K562 (cell line): ENCODE measurements at regions not wholly inside any gene's neighbourhood (a gene's known extent, or its start where the extent isn't known, plus 50 kb on each side); places are given as distances from the start of the nearest gene placed in this dataset.

Source experiments
- ATAC-seq: fragments of 200-7000 bp; cut with Tn5 transposase; 3 replicates; pipeline ENCODE4 v1.9.1; 2020; ENCODE audit warnings: moderate library complexity
- BruUV-seq: library from RNA; stranded (reverse); fragments of 400-500 nt; replicated peaks from 2 replicates; lab custom pipeline; 2021; lab: Mats Ljungman, UMichigan
- CTCF ChIA-PET: fragments of 300-600 bp; formaldehyde crosslinking; extraction: SDS; loops from one replicate; lab custom pipeline; 2021; ENCODE audit warnings: low intra/inter-chr PET ratio; lab: Yijun Ruan, JAX
- POLR2A ChIA-PET: fragments of 300-600, 350-650 bp; sonication (Branson Sonifier 250); formaldehyde crosslinking; extraction: SDS; loops from one replicate; lab custom pipeline; 2021; ENCODE audit warnings: antibody characterized with exemption, inconsistent platforms; lab: Yijun Ruan, JAX
- DNase-seq, 4 experiments: peaks; one replicate each; pipeline versions ENCODE4 v3.0.0 to v3.0.0-alpha.2; 2011 to 2018; ENCODE audit warnings: low spot score in 3 of 4, mixed read lengths in 3 of 4; ENCODE audit errors: extremely low read depth in 1 of 4
- FAIRE-seq: peaks from 2 replicates; lab custom pipeline; 2011; peaks lifted over from hg19 to GRCh38; lab: Jason Lieb, UNC
- H2AFZ ChIP-seq: 2 replicates; pipeline ENCODE4 v1.6.0; 2011; ENCODE audit warnings: low read depth, low read length, control low read depth, inconsistent platforms
- H3K27ac ChIP-seq: fragments of 200-600 bp; 3 replicates; pipeline ENCODE4 v1.8.0; 2011; ENCODE audit warnings: low read depth, mild to moderate bottlenecking, control low read depth, inconsistent platforms, low read length, moderate library complexity, mixed read lengths; ENCODE audit errors: extremely low read depth
- H3K27me3 ChIP-seq, 2 experiments: fragments of 300-600 bp in 1 of 2; 2 replicates in 1 of 2; 3 replicates in 1 of 2; pipeline versions ENCODE4 v1.6.0 to v1.8.0; 2011; ENCODE audit warnings: inconsistent platforms in 2 of 2, low read length in 2 of 2, mild to moderate bottlenecking in 1 of 2, mixed read lengths in 1 of 2, moderate library complexity in 1 of 2; ENCODE audit not compliant: control insufficient read depth in 2 of 2, insufficient read depth in 2 of 2
- H3K36me3 ChIP-seq: fragments of 300-600 bp; 3 replicates; pipeline ENCODE4 v1.8.0; 2011; ENCODE audit warnings: mild to moderate bottlenecking, low read length, inconsistent platforms; ENCODE audit not compliant: control insufficient read depth, insufficient read depth
- H3K4me1 ChIP-seq, 2 experiments: fragments of 200-600 bp in 1 of 2; replicated peaks in 1 of 2; 2 replicates in 1 of 2; 3 replicates in 1 of 2; pipeline versions ENCODE4 v1.5.1 to v1.8.0; 2011; ENCODE audit warnings: inconsistent platforms in 2 of 2, low read length in 2 of 2, mild to moderate bottlenecking in 1 of 2, mixed read lengths in 1 of 2, moderate library complexity in 1 of 2; ENCODE audit not compliant: control insufficient read depth in 2 of 2, insufficient read depth in 2 of 2
- H3K4me2 ChIP-seq: 2 replicates; pipeline ENCODE4 v1.6.1; 2011; ENCODE audit warnings: low read length, control low read depth, inconsistent platforms, mixed read lengths; ENCODE audit not compliant: insufficient read depth
- H3K4me3 ChIP-seq: fragments of 200-600 bp; sonication (generic), shearing (Covaris generic); 2 replicates; pipeline ENCODE4 v1.5.1; 2016; ENCODE audit warnings: control low read depth, inconsistent platforms
- H3K79me2 ChIP-seq: fragments of 200-600 bp; 3 replicates; pipeline ENCODE4 v1.8.0; 2011; ENCODE audit warnings: low read length, inconsistent platforms; ENCODE audit not compliant: control insufficient read depth, insufficient read depth
- H3K9ac ChIP-seq, 2 experiments: 2 replicates each; pipeline versions ENCODE4 v1.6.0 to v1.6.1; 2011; ENCODE audit warnings: low read depth in 2 of 2, low read length in 2 of 2, control low read depth in 1 of 2, inconsistent platforms in 1 of 2, mild to moderate bottlenecking in 1 of 2, mixed read lengths in 1 of 2; ENCODE audit not compliant: insufficient read depth in 1 of 2
- H3K9me1 ChIP-seq: one replicate; pipeline ENCODE4 v1.6.0; 2011; ENCODE audit warnings: inconsistent platforms, mild to moderate bottlenecking, low read length, moderate library complexity; ENCODE audit not compliant: control insufficient read depth, insufficient read depth
- H3K9me3 ChIP-seq: replicated peaks from 2 replicates; pipeline ENCODE4 v1.5.1; 2011; ENCODE audit warnings: low read depth, low read length, inconsistent platforms; ENCODE audit not compliant: control insufficient read depth, insufficient read depth
- H4K20me1 ChIP-seq: replicated peaks from 2 replicates; pipeline ENCODE4 v1.6.1; 2011; ENCODE audit warnings: low read length, inconsistent platforms, mixed read lengths; ENCODE audit not compliant: control insufficient read depth, insufficient read depth
- BCLAF1 ChIP-seq, 2 experiments: fragments of 450-650 bp in 1 of 2; IDR thresholded peaks; 2 replicates each; pipeline ENCODE4 v1.6.1; 2011 to 2017; ENCODE audit warnings: low read depth in 2 of 2, antibody characterized with exemption in 1 of 2, borderline replicate concordance in 1 of 2, low read length in 1 of 2, mild to moderate bottlenecking in 1 of 2, mixed read lengths in 1 of 2; ENCODE audit not compliant: control insufficient read depth in 1 of 2
- CEBPB ChIP-seq: fragments of 450-650 bp; IDR thresholded peaks from 2 replicates; pipeline ENCODE4 v1.6.1; 2016; ENCODE audit warnings: missing genetic modification characterization, missing compliant biosample characterization
- CEBPG ChIP-seq, 3 experiments: fragments of 200-800 bp in 1 of 3; sonication (Bioruptor generic) in 1 of 3; sonication (generic) in 1 of 3; formaldehyde crosslinking in 1 of 3; IDR thresholded peaks in 2 of 3; conservative IDR thresholded peaks in 1 of 3; 2 replicates each; pipeline versions ENCODE4 v1.6.1 to v1.8.0; 2016 to 2022; ENCODE audit warnings: missing compliant biosample characterization in 2 of 3, missing genetic modification characterization in 2 of 3, mild to moderate bottlenecking in 1 of 3, missing genetic modification reagents in 1 of 3
- EP300 ChIP-seq: IDR thresholded peaks from 2 replicates; pipeline ENCODE4 v1.6.1; 2012; ENCODE audit warnings: low read length, improper control_type of control experiment
- JUN ChIP-seq, 2 experiments: sonication (generic) in 1 of 2; formaldehyde crosslinking in 1 of 2; IDR thresholded peaks; 2 replicates each; pipeline versions ENCODE4 v1.6.1 to v1.8.0; 2012 to 2022; ENCODE audit warnings: borderline replicate concordance in 2 of 2, mild to moderate bottlenecking in 2 of 2, improper control_type of control experiment in 1 of 2, low read depth in 1 of 2, low read length in 1 of 2, missing genetic modification reagents in 1 of 2
- LARP7 ChIP-seq: fragments of 450-650 bp; IDR thresholded peaks from 2 replicates; pipeline ENCODE4 v1.6.1; 2016
- LCOR ChIP-seq: sonication (generic); formaldehyde crosslinking; IDR thresholded peaks from 2 replicates; pipeline ENCODE4 v1.8.0; 2022; ENCODE audit warnings: mild to moderate bottlenecking, missing genetic modification reagents
- MAZ ChIP-seq, 2 experiments: fragments of 450-650 bp in 1 of 2; sonication (generic) in 1 of 2; formaldehyde crosslinking; IDR thresholded peaks in 1 of 2; conservative IDR thresholded peaks in 1 of 2; 2 replicates each; pipeline versions ENCODE4 v1.4.0 to v1.5.0; 2020; ENCODE audit warnings: mild to moderate bottlenecking in 1 of 2, missing genetic modification reagents in 1 of 2
- NCOA2 ChIP-seq, 2 experiments: fragments of 450-650 bp; IDR thresholded peaks; 2 replicates each; pipeline ENCODE4 v1.6.1; 2018; ENCODE audit warnings: mild to moderate bottlenecking in 2 of 2, moderate library complexity in 1 of 2; ENCODE audit not compliant: partially characterized antibody in 2 of 2
- ZNF23 ChIP-seq: fragments of 250-450 bp; sonication (Bioruptor Pico); IDR thresholded peaks from 2 replicates; pipeline ENCODE4 v1.4.0; 2020; ENCODE audit warnings: mild to moderate bottlenecking
- WGBS: fragments of 100-300 bp; shearing (Covaris generic); methylation state at CpG from one replicate; pipeline ENCODE4 v1.1.6; 2016; ENCODE audit warnings: low coverage, mixed read lengths; ENCODE audit not compliant: insufficient coverage; ENCODE audit errors: missing lambda C conversion rate; 5-methylcytosine and 5-hydroxymethylcytosine counted together
- in situ Hi-C: fragments of 300-500 bp; cut with MboI; formaldehyde crosslinking; loops from 4 replicates; pipeline ENCODE4 v1.15.0; 2018; ENCODE audit warnings: inconsistent platforms, mixed read lengths
- intact Hi-C: fragments of 100-400 bp; cut with micrococcal nuclease; formaldehyde crosslinking; loops from 2 replicates; pipeline ENCODE4 v1.14.2; 2022

- intact Hi-C loops (no loop called here), in situ Hi-C loops (no loop called here)
- Histone ChIP-seq H3K79me2 (no peaks in the 10 kb centered on the region), H3K36me3 (no peaks in the 10 kb centered on the region), H3K4me1 (no peaks in the 10 kb centered on the region), H4K20me1 (no peaks in the 10 kb centered on the region), H3K9ac (no peak overlapping the region), H3K27me3 (no peaks in the 10 kb centered on the region), H3K9me1 (no peaks in the 10 kb centered on the region), H3K4me2 (no peak overlapping the region), H3K27ac (no peak overlapping the region), H3K9me3 (no peaks in the 10 kb centered on the region), H2AFZ (no peak overlapping the region), H3K4me3 (no peak overlapping the region)
- POLR2A ChIA-PET: no interaction called here
- WGBS: 0% methylated on average over 2 of the region's 2 CpGs
- CTCF ChIA-PET: no interaction called here
- FAIRE-seq (no peak), DNase-seq (no peak), ATAC-seq (no peak)
- TF ChIP-seq NCOA2 (IDR thresholded peaks at IDR 0.05; ENCODE audit: partially characterized antibody in 2 of 2) (no peak), BCLAF1 (IDR thresholded peaks at IDR 0.05; ENCODE audit: borderline replicate concordance in 1 of 2, control insufficient read depth in 1 of 2, low read depth in 2 of 2, low read length in 1 of 2) (no peak), LARP7 (no peak), ZNF23 (no peak), CEBPG (CRISPR knock-in tag; IDR thresholded peaks at IDR 0.05) (no peak), CEBPG (tag; conservative IDR thresholded peaks at IDR 0.05 in 1 of 2, IDR thresholded peaks at IDR 0.05 in 1 of 2) (peak in 1 of 2 experiments; percentile 50; a peak in 2 of 4 replicates), EP300 (no peak), CEBPB (tag) (peak; percentile 39; the same call in 1 of the 2 replicates), JUN (IDR thresholded peaks at IDR 0.05; ENCODE audit: borderline replicate concordance, low read depth, low read length) (no peak), JUN (CRISPR knock-in tag; IDR thresholded peaks at IDR 0.05; ENCODE audit: borderline replicate concordance) (no peak), MAZ (CRISPR knock-in tag; conservative IDR thresholded peaks at IDR 0.05 in 1 of 2, IDR thresholded peaks at IDR 0.05 in 1 of 2) (no peak), LCOR (no peak)
- BruUV-seq: no TSS peak
These were observed 980.8 kb upstream of the CTNND2 start for GRCh38 chr5:12885018-12885417.
